Uterus (tissue), 2 donors: ENCODE measurements at regions not wholly inside any gene's neighbourhood (a gene's known extent, or its start where the extent isn't known, plus 50 kb on each side); places are given as distances from the start of the nearest gene placed in this dataset.
"Not testable (repeated sequence)": the region's sequence is repeated elsewhere in the genome, so short reads cannot be mapped to it uniquely, and the experiment has no call there.

Experiments
- POLR2A ChIP-seq, 2 donors: fragments of 450-650 bp; IDR thresholded peaks; one replicate each; pipeline ENCODE4 v1.6.1; 2016; ENCODE audit warnings: antibody characterized with exemption in 2 of 2, mild to moderate bottlenecking in 1 of 2, moderate library complexity in 1 of 2
- TF ChIP-seq, protein P1 (sequence below), 4 experiments: fragments of 200-600 bp in 2 of 4; fragments of 450-650 bp in 2 of 4; sonication (generic) in 2 of 4; IDR thresholded peaks; one replicate each; pipeline ENCODE4 v1.5.1; 2016 to 2019; ENCODE audit warnings: antibody characterized with exemption in 4 of 4, mild to moderate bottlenecking in 2 of 4, moderate library complexity in 1 of 4

DNA sequence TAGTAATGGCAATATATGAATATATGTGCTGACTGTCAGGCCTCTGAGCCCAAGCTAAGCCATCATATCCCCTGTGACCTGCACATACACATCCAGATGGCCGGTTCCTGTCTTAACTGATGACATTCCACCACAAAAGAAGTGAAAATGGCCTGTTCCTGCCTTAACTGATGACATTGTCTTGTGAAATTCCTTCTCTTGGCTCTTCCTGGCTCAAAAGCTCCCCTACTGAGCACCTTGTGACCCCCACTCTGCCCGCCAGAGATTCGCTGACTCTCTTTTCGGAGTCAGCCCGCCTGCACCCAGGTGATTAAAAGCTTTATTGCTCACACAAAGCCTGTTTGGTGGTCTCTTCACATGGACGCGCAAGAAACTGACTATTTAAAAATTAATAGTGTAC is 570.6 kb upstream of the PCDH7 start:
- TF ChIP-seq, protein P1, sequence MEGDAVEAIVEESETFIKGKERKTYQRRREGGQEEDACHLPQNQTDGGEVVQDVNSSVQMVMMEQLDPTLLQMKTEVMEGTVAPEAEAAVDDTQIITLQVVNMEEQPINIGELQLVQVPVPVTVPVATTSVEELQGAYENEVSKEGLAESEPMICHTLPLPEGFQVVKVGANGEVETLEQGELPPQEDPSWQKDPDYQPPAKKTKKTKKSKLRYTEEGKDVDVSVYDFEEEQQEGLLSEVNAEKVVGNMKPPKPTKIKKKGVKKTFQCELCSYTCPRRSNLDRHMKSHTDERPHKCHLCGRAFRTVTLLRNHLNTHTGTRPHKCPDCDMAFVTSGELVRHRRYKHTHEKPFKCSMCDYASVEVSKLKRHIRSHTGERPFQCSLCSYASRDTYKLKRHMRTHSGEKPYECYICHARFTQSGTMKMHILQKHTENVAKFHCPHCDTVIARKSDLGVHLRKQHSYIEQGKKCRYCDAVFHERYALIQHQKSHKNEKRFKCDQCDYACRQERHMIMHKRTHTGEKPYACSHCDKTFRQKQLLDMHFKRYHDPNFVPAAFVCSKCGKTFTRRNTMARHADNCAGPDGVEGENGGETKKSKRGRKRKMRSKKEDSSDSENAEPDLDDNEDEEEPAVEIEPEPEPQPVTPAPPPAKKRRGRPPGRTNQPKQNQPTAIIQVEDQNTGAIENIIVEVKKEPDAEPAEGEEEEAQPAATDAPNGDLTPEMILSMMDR (IDR thresholded peaks at IDR 0.05) = not testable (repeated sequence)
- TF ChIP-seq POLR2A (IDR thresholded peaks at IDR 0.05) = not testable (repeated sequence)
